ENCODE measurements at regions not wholly inside any gene's neighbourhood (a gene's known extent, or its start where the extent isn't known, plus 50 kb on each side); places are given as distances from the start of the nearest gene placed in this dataset.

- TF ChIP-seq CTCF (IDR thresholded peaks at IDR 0.05) (no peak), POLR2A (IDR thresholded peaks at IDR 0.05) (no peak)
Observed at GRCh38 chr13:88071371-88071770, 400.2 kb downstream of the SLITRK5 start.
